GM06990 (cell line): ENCODE measurements at regions not wholly inside any gene's neighbourhood (a gene's known extent, or its start where the extent isn't known, plus 50 kb on each side); places are given as distances from the start of the nearest gene placed in this dataset.

ENCODE experiments used
- DNase-seq: peaks from one replicate; pipeline ENCODE4 v3.0.0-alpha.2; 2011; ENCODE audit not compliant: insufficient read length; ENCODE audit errors: extremely low read depth
- H3K27me3 ChIP-seq: replicated peaks from 2 replicates; pipeline ENCODE4 v1.6.0; 2011; ENCODE audit warnings: low read length; ENCODE audit not compliant: control insufficient read depth, insufficient read depth
- H3K36me3 ChIP-seq: 2 replicates; pipeline ENCODE4 v1.5.1; 2011; ENCODE audit warnings: low read length; ENCODE audit not compliant: control insufficient read depth, insufficient read depth
- H3K4me3 ChIP-seq: replicated peaks from 2 replicates; pipeline ENCODE4 v1.5.1; 2011; ENCODE audit warnings: low read depth, mild to moderate bottlenecking, control low read depth, low read length
- TF ChIP-seq, protein P1 (sequence below): IDR thresholded peaks from 2 replicates; pipeline ENCODE4 v1.5.1; 2011; ENCODE audit warnings: low read length, control low read depth, mild to moderate bottlenecking, inconsistent platforms; ENCODE audit not compliant: insufficient read depth, poor library complexity, severe bottlenecking

DNA sequence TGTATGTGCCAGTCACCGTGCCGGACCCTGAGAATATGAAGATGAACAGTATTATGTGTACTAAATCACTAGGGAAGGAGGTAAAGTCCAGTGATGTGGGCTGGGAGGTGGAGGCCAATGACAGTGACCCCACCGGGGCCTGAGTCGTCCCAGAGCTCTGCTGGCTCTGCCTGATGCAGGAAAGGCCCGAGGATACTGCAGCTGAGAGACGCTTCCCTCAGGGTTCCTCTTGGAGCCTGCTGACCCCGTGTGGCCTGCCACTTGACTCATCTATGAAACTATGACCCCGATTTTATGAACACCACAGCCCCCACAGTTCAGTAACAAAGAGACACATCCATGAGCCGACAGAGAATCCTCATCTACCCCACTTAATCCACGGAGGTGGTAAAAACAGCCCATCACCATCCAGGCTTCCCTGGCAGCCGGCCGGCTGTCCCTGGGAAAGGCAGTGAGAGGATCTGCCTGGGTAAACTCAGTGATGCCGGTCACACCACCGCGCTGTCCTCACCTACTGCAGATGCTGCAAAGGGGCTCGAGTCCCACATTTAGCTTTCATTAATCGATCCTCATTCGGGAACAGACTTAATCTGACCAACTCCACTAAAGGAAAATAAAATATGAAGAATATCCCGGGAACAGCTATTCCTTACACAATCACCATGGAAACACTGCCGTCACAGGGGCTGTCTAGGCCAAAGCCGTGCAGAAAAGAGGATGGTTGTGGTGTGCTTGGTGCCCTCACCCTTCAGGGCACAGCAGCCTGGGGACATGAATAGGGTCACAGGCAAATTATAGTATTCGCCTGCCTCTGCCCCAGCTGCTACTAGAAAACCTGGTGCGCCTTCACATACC lies 82.9 kb downstream of the ARRDC4 start:
- Histone ChIP-seq H3K4me3 (no peak overlapping the region), H3K27me3 (no peaks in the 10 kb centered on the region), H3K36me3 (no peaks in the 10 kb centered on the region)
- DNase-seq: no peak
- TF ChIP-seq, protein P1, sequence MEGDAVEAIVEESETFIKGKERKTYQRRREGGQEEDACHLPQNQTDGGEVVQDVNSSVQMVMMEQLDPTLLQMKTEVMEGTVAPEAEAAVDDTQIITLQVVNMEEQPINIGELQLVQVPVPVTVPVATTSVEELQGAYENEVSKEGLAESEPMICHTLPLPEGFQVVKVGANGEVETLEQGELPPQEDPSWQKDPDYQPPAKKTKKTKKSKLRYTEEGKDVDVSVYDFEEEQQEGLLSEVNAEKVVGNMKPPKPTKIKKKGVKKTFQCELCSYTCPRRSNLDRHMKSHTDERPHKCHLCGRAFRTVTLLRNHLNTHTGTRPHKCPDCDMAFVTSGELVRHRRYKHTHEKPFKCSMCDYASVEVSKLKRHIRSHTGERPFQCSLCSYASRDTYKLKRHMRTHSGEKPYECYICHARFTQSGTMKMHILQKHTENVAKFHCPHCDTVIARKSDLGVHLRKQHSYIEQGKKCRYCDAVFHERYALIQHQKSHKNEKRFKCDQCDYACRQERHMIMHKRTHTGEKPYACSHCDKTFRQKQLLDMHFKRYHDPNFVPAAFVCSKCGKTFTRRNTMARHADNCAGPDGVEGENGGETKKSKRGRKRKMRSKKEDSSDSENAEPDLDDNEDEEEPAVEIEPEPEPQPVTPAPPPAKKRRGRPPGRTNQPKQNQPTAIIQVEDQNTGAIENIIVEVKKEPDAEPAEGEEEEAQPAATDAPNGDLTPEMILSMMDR: no peak

DNA sequence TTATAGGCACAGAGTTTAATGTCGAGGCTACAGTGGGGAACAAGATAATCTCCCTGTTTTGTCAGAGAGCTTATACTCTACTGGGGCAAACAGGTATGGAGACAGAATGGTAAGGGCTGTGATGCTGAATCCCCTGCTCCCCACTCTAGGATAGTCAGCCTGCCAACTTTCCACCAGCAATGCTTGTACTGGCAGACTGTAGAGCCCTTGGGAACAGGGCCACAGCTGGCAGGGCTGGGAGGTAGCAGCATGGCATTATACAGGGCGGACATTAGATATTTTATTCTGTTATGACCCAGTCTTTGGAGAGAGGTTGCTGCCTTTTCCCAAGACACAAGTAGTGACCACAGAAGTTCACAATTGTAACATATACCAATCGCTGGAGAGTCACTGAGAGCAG lies 91.2 kb downstream of the ARRDC4 start:
- TF ChIP-seq, protein P1: no peak
- no peak overlapping the region for H3K4me3 ChIP-seq
- H3K36me3 ChIP-seq: no peaks in the 10 kb centered on the region
- no peaks in the 10 kb centered on the region for H3K27me3 ChIP-seq
- no peak for DNase-seq

DNA sequence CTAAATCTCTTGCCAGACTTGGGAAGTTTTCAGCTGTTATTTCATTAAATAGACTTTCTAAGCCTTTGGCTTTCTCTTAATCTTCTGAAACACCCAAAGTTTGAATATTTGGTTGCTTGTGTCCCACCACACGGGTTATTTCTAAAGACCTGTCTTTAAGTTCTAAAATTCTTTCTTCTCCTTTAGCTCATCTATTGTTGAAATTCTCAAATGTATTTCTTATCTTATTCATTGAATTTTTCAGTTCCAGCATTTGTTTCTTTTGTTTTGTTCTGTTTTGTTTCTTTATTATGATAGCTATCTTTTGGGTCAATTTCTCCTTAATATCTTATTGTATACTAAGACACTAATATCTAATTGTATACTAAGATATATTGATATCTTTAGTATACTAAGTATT lies 97.0 kb downstream of the ARRDC4 start:
- Histone ChIP-seq H3K27me3 (no peaks in the 10 kb centered on the region), H3K4me3 (no peak overlapping the region), H3K36me3 (no peaks in the 10 kb centered on the region)
- TF ChIP-seq, protein P1: no peak
- DNase-seq: no peak

DNA sequence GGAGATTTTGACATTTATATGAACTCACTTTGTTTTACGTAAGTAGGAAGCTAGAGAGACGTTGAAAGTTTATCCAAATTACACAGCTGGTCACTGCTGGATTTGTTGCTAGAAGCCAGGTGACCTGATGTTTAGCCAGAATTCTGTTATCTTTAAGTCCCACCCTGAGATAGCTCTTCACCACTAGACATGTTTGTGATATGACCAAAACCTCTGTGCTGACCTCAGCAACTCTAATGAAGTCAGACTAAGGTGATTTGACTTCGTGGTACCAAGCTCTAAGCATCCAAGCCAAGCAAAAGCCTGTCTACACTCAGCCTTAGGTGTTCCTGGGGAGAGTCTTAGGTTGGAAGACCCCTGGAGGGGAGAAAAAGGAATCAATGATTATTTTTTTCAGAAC lies 102.4 kb downstream of the ARRDC4 start:
- H3K36me3 ChIP-seq: no peaks in the 10 kb centered on the region
- TF ChIP-seq, protein P1: no peak
- no peak overlapping the region for H3K4me3 ChIP-seq
- no peaks in the 10 kb centered on the region for H3K27me3 ChIP-seq
- DNase-seq: no peak

DNA sequence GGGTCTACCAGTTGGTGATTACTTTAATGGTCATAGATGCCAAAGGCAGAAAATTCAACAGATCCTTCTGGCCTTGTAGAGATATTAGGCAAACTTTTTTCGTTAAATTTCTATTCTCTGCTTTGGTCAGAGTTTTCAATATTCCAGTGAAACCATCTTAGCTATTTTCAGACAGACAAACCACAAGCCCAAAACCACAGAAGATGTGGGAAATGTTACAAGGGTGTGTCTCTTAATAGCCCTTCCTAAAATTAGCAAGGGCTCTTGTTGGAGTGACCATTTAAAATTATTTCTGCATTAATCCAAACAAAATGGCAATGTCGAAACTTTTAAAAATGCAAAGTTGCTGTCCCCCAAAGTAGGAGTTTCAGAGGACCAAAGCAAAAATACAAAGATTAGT lies 102.8 kb downstream of the ARRDC4 start:
- no peak overlapping the region for H3K4me3 ChIP-seq
- TF ChIP-seq, protein P1: no peak
- no peaks in the 10 kb centered on the region for H3K36me3 ChIP-seq
- no peaks in the 10 kb centered on the region for H3K27me3 ChIP-seq
- DNase-seq: no peak
